H1 (cell line): ENCODE measurements at regions not wholly inside any gene's neighbourhood (a gene's known extent, or its start where the extent isn't known, plus 50 kb on each side); places are given as distances from the start of the nearest gene placed in this dataset.

Experiments
- EP300 ChIP-seq, 2 experiments: IDR thresholded peaks; 1 replicate in 1 of 2; 2 replicates in 1 of 2; pipeline ENCODE4 v1.6.1; 2011 to 2012; ENCODE audit warnings: low read depth in 2 of 2, low read length in 2 of 2, mild to moderate bottlenecking in 2 of 2, borderline replicate concordance in 1 of 2, inconsistent platforms in 1 of 2, moderate library complexity in 1 of 2
- KDM1A ChIP-seq: fragments of 200-600, 300-600 bp; sonication (generic); IDR thresholded peaks from 2 replicates; pipeline ENCODE4 v1.7.1; 2016; ENCODE audit warnings: mild to moderate bottlenecking, low read length, borderline replicate concordance
- POLR2A ChIP-seq, 2 experiments: IDR thresholded peaks; 1 replicate in 1 of 2; 2 replicates in 1 of 2; pipeline ENCODE4 v1.6.1; 2011; ENCODE audit warnings: low read depth in 2 of 2, low read length in 2 of 2, mild to moderate bottlenecking in 2 of 2; ENCODE audit errors: control extremely low read depth in 1 of 2
- POLR2AphosphoS5 ChIP-seq: IDR thresholded peaks from 2 replicates; pipeline ENCODE4 v1.6.1; 2011; ENCODE audit warnings: low read depth, low read length
- RFX5 ChIP-seq: IDR thresholded peaks from 2 replicates; pipeline ENCODE4 v1.6.1; 2011; ENCODE audit warnings: low read depth, low read length, improper control_type of control experiment, borderline replicate concordance
- SIN3A ChIP-seq, 2 experiments: IDR thresholded peaks in 1 of 2; conservative IDR thresholded peaks in 1 of 2; 2 replicates each; pipeline ENCODE4 v1.6.1; 2011 to 2012; ENCODE audit warnings: low read length in 2 of 2, improper control_type of control experiment in 1 of 2, low read depth in 1 of 2, mild to moderate bottlenecking in 1 of 2
- SP1 ChIP-seq: IDR thresholded peaks from 2 replicates; pipeline ENCODE4 v1.6.1; 2011; ENCODE audit warnings: low read depth, low read length
- YY1 ChIP-seq: IDR thresholded peaks from 2 replicates; pipeline ENCODE4 v1.6.1; 2011; ENCODE audit warnings: low read depth, mild to moderate bottlenecking, low read length
- TF ChIP-seq, protein P1 (sequence below), 3 experiments: IDR thresholded peaks; 1 replicate in 2 of 3; 2 replicates in 1 of 3; pipeline versions ENCODE4 v1.5.1 to v1.6.1; 2011; ENCODE audit warnings: low read length in 3 of 3, mild to moderate bottlenecking in 3 of 3, inconsistent platforms in 2 of 3, low read depth in 1 of 3, moderate library complexity in 1 of 3; ENCODE audit not compliant: insufficient read depth in 1 of 3; ENCODE audit errors: control extremely low read depth in 1 of 3
- TF ChIP-seq, protein P2 (sequence below): IDR thresholded peaks from 2 replicates; pipeline ENCODE4 v1.6.1; 2012; ENCODE audit warnings: inconsistent platforms

- TF ChIP-seq, protein P1, sequence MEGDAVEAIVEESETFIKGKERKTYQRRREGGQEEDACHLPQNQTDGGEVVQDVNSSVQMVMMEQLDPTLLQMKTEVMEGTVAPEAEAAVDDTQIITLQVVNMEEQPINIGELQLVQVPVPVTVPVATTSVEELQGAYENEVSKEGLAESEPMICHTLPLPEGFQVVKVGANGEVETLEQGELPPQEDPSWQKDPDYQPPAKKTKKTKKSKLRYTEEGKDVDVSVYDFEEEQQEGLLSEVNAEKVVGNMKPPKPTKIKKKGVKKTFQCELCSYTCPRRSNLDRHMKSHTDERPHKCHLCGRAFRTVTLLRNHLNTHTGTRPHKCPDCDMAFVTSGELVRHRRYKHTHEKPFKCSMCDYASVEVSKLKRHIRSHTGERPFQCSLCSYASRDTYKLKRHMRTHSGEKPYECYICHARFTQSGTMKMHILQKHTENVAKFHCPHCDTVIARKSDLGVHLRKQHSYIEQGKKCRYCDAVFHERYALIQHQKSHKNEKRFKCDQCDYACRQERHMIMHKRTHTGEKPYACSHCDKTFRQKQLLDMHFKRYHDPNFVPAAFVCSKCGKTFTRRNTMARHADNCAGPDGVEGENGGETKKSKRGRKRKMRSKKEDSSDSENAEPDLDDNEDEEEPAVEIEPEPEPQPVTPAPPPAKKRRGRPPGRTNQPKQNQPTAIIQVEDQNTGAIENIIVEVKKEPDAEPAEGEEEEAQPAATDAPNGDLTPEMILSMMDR (IDR thresholded peaks at IDR 0.05; ENCODE audit: control extremely low read depth in 1 of 3, insufficient read depth in 1 of 3, low read depth in 1 of 3, low read length in 3 of 3), result no peak
- no peak for TF ChIP-seq RFX5
- TF ChIP-seq SIN3A (conservative IDR thresholded peaks at IDR 0.05 in 1 of 2, IDR thresholded peaks at IDR 0.05 in 1 of 2; ENCODE audit: low read depth in 1 of 2, low read length in 2 of 2), result no peak
- no peak for TF ChIP-seq POLR2A (IDR thresholded peaks at IDR 0.05; ENCODE audit: control extremely low read depth in 1 of 2, low read depth in 2 of 2, low read length in 2 of 2)
- TF ChIP-seq YY1, result no peak
- TF ChIP-seq SP1, result no peak
- no peak for TF ChIP-seq POLR2AphosphoS5
- TF ChIP-seq, protein P2, sequence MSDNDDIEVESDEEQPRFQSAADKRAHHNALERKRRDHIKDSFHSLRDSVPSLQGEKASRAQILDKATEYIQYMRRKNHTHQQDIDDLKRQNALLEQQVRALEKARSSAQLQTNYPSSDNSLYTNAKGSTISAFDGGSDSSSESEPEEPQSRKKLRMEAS, result no peak
- TF ChIP-seq KDM1A, result no peak
- TF ChIP-seq EP300 (IDR thresholded peaks at IDR 0.05; ENCODE audit: borderline replicate concordance in 1 of 2, low read depth in 2 of 2, low read length in 2 of 2), result no peak
These were observed 154.3 kb upstream of the C14orf180 start for GRCh38 chr14:104425171-104425681.
